GM12891 (cell line): ENCODE measurements at regions not wholly inside any gene's neighbourhood (a gene's known extent, or its start where the extent isn't known, plus 50 kb on each side); places are given as distances from the start of the nearest gene placed in this dataset.

Experiments used
- POLR2A ChIP-seq: IDR thresholded peaks from 2 replicates; pipeline ENCODE4 v1.6.1; 2011; ENCODE audit warnings: low read depth, low read length, control low read depth
- POLR2AphosphoS5 ChIP-seq: IDR thresholded peaks from 2 replicates; pipeline ENCODE4 v1.6.1; 2011; ENCODE audit warnings: low read depth, low read length, control low read depth
- POU2F2 ChIP-seq: IDR thresholded peaks from 2 replicates; pipeline ENCODE4 v1.6.1; 2011; ENCODE audit warnings: low read depth, mild to moderate bottlenecking, control low read depth, low read length, moderate library complexity
- TAF1 ChIP-seq: IDR thresholded peaks from 2 replicates; pipeline ENCODE4 v1.6.1; 2011; ENCODE audit warnings: low read depth, low read length, control low read depth

GRCh38 chr3:187951452-187952190 lies 202.3 kb upstream of the LPP start:
- TF ChIP-seq TAF1 (no peak), POLR2A (no peak), POU2F2 (no peak), POLR2AphosphoS5 (no peak)
